ENCODE measurements at regions not wholly inside any gene's neighbourhood (a gene's known extent, or its start where the extent isn't known, plus 50 kb on each side); places are given as distances from the start of the nearest gene placed in this dataset.
A peak's percentile ranks its signal among the peaks of the same experiment; 100 is the strongest.

GRCh38 chr6:25130518-25130917, 148.7 kb upstream of the CARMIL1 start:
- peak overlapping the region; percentile 2 for H3K4me2 ChIP-seq (ENCODE audit: low read depth, low read length, poor library complexity, severe bottlenecking)
- peak overlapping the region; percentile 10 for H3K4me3 ChIP-seq (ENCODE audit: low read length, poor library complexity, severe bottlenecking)
- H4K20me1 ChIP-seq (ENCODE audit: insufficient read depth, low read length, poor library complexity, severe bottlenecking) = no peaks in the 10 kb centered on the region
- H3K27me3 ChIP-seq (ENCODE audit: insufficient read depth, low read length, poor library complexity, severe bottlenecking) = no peaks in the 10 kb centered on the region
- H3F3A ChIP-seq (ENCODE audit: low read depth) = 0 out of 2 replicates have a peak, but pooled peaks cover 7% of the 10 kb centered on the region
- peaks cover 17% of the 10 kb centered on the region for H3K36me3 ChIP-seq (ENCODE audit: insufficient read depth, low read length)
- TF ChIP-seq EZH2phosphoT487 (IDR thresholded peaks at IDR 0.05; ENCODE audit: borderline replicate concordance) = no peak
- H3K9ac ChIP-seq (ENCODE audit: low read depth, low read length, poor library complexity, severe bottlenecking) = no peak overlapping the region
- peaks cover 21% of the 10 kb centered on the region for H3K79me2 ChIP-seq (ENCODE audit: insufficient read depth, low read length)
- H2AFZ ChIP-seq (ENCODE audit: low read length) = no peak overlapping the region
- no peaks in the 10 kb centered on the region for H3K9me2 ChIP-seq (replicated peaks; ENCODE audit: low read depth, low read length)
- H3K4me1 ChIP-seq (ENCODE audit: insufficient read depth, low read length, poor library complexity, severe bottlenecking) = peaks cover 22% of the 10 kb centered on the region
- H3K9me3 ChIP-seq (ENCODE audit: insufficient read depth, low read depth, low read length) = peaks cover 30% of the 10 kb centered on the region

- Histone ChIP-seq H3K36me3 (ENCODE audit: insufficient read depth, low read length) (peaks cover 21% of the 10 kb centered on the region), H2AFZ (ENCODE audit: low read length) (no peak overlapping the region), H3K4me1 (ENCODE audit: insufficient read depth, low read length, poor library complexity, severe bottlenecking) (peaks cover 34% of the 10 kb centered on the region), H3K9me2 (replicated peaks; ENCODE audit: low read depth, low read length) (no peaks in the 10 kb centered on the region), H3K4me3 (ENCODE audit: low read length, poor library complexity, severe bottlenecking) (no peak overlapping the region), H3K27me3 (ENCODE audit: insufficient read depth, low read length, poor library complexity, severe bottlenecking) (no peaks in the 10 kb centered on the region), H3K9me3 (ENCODE audit: insufficient read depth, low read depth, low read length) (peaks cover 34% of the 10 kb centered on the region), H3K79me2 (ENCODE audit: insufficient read depth, low read length) (peaks cover 39% of the 10 kb centered on the region), H3K4me2 (ENCODE audit: low read depth, low read length, poor library complexity, severe bottlenecking) (no peak overlapping the region), H4K20me1 (ENCODE audit: insufficient read depth, low read length, poor library complexity, severe bottlenecking) (no peaks in the 10 kb centered on the region), H3K9ac (ENCODE audit: low read depth, low read length, poor library complexity, severe bottlenecking) (no peak overlapping the region), H3F3A (ENCODE audit: low read depth) (peaks cover 4% of the 10 kb centered on the region; the same call in 1 of the 2 replicates)
- TF ChIP-seq CTCF (conservative IDR thresholded peaks at IDR 0.05; ENCODE audit: low read length) (no peak), EZH2phosphoT487 (IDR thresholded peaks at IDR 0.05; ENCODE audit: borderline replicate concordance) (no peak)
These were observed 146.2 kb upstream of the CARMIL1 start for GRCh38 chr6:25132934-25133333.

DNA sequence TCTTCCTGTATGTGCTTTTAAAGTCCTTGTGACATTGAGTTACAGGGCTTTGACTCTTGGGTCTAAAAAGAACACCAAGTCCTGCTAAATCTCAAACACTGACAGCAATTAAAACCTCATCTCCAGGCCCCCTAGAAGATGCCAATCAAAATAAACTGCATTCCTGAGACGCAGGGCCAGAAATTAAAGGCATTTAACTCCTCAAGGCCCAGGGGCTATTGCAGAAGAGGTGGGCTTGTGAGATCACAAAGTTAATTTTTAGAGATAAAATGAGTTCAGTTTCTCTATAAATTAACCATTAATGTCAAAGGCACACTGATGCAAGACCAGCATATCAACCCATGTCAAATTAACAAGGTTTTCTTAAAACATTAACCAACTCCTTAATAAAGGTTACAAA, 145.6 kb upstream of the CARMIL1 start:
- Histone ChIP-seq H3F3A (ENCODE audit: low read depth) (peaks cover 4% of the 10 kb centered on the region), H3K27me3 (ENCODE audit: insufficient read depth, low read length, poor library complexity, severe bottlenecking) (no peaks in the 10 kb centered on the region), H3K4me2 (ENCODE audit: low read depth, low read length, poor library complexity, severe bottlenecking) (no peak overlapping the region), H3K9me3 (ENCODE audit: insufficient read depth, low read depth, low read length) (peaks cover 34% of the 10 kb centered on the region), H3K36me3 (ENCODE audit: insufficient read depth, low read length) (peaks cover 21% of the 10 kb centered on the region), H3K79me2 (ENCODE audit: insufficient read depth, low read length) (peaks cover 39% of the 10 kb centered on the region), H3K9ac (ENCODE audit: low read depth, low read length, poor library complexity, severe bottlenecking) (no peak overlapping the region), H3K4me1 (ENCODE audit: insufficient read depth, low read length, poor library complexity, severe bottlenecking) (peaks cover 35% of the 10 kb centered on the region), H3K4me3 (ENCODE audit: low read length, poor library complexity, severe bottlenecking) (no peak overlapping the region), H2AFZ (ENCODE audit: low read length) (no peak overlapping the region), H4K20me1 (ENCODE audit: insufficient read depth, low read length, poor library complexity, severe bottlenecking) (no peaks in the 10 kb centered on the region), H3K9me2 (replicated peaks; ENCODE audit: low read depth, low read length) (no peaks in the 10 kb centered on the region)
- TF ChIP-seq EZH2phosphoT487 (IDR thresholded peaks at IDR 0.05; ENCODE audit: borderline replicate concordance) = no peak
- no peak for TF ChIP-seq CTCF (conservative IDR thresholded peaks at IDR 0.05; ENCODE audit: low read length)

DNA sequence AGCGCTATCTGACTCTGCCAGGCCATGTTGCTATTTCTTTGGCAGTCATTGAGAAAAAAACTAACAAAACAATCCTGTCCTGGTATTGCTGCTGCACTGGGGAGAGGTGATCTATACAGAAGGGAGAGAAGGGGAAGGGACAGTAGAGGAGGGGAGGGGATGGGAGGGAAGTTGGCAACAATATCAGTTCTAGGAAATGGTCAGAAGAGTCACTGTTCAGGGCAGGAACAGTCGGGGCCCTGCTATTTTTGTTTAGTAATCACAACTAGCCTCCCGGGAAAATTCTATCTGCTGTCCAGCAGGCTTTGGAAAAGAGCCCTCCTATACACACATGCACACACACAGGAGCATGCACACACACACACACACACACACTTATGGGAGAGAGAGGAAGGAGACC, 142.3 kb upstream of the CARMIL1 start:
- no peaks in the 10 kb centered on the region for H4K20me1 ChIP-seq (ENCODE audit: insufficient read depth, low read length, poor library complexity, severe bottlenecking)
- peaks cover 34% of the 10 kb centered on the region for H3K79me2 ChIP-seq (ENCODE audit: insufficient read depth, low read length)
- H3K36me3 ChIP-seq (ENCODE audit: insufficient read depth, low read length) = peaks cover 21% of the 10 kb centered on the region
- peaks cover 34% of the 10 kb centered on the region for H3K9me3 ChIP-seq (ENCODE audit: insufficient read depth, low read depth, low read length)
- peak overlapping the region; percentile 97 for H3K4me2 ChIP-seq (ENCODE audit: low read depth, low read length, poor library complexity, severe bottlenecking)
- H3K4me3 ChIP-seq (ENCODE audit: low read length, poor library complexity, severe bottlenecking) = peak overlapping the region; percentile 88
- H3K4me1 ChIP-seq (ENCODE audit: insufficient read depth, low read length, poor library complexity, severe bottlenecking) = peaks cover 35% of the 10 kb centered on the region
- peak overlapping the region; percentile 93 for H3K9ac ChIP-seq (ENCODE audit: low read depth, low read length, poor library complexity, severe bottlenecking)
- no peak overlapping the region for H2AFZ ChIP-seq (ENCODE audit: low read length)
- no peaks in the 10 kb centered on the region for H3K27me3 ChIP-seq (ENCODE audit: insufficient read depth, low read length, poor library complexity, severe bottlenecking)
- TF ChIP-seq EZH2phosphoT487 (IDR thresholded peaks at IDR 0.05; ENCODE audit: borderline replicate concordance) (no peak), CTCF (conservative IDR thresholded peaks at IDR 0.05; ENCODE audit: low read length) (no peak)
- peaks cover 5% of the 10 kb centered on the region for H3F3A ChIP-seq (ENCODE audit: low read depth)
- H3K9me2 ChIP-seq (replicated peaks; ENCODE audit: low read depth, low read length) = no peaks in the 10 kb centered on the region

All from Loucy (cell line).